CD14-positive monocyte (primary cell): ENCODE measurements at regions not wholly inside any gene's neighbourhood (a gene's known extent, or its start where the extent isn't known, plus 50 kb on each side); places are given as distances from the start of the nearest gene placed in this dataset.

ENCODE experiments used
- DNase-seq, 3 donors: peaks; one replicate each; pipeline ENCODE4 v3.0.0-alpha.2; 2011 to 2022
- H2AFZ ChIP-seq: 2 replicates; pipeline ENCODE4 v1.6.0; 2012; ENCODE audit warnings: mild to moderate bottlenecking, low read depth, low read length, inconsistent platforms; ENCODE audit not compliant: insufficient read depth, poor library complexity, severe bottlenecking
- H3K27ac ChIP-seq, 2 donors: 1 replicate in 1 of 2; 2 replicates in 1 of 2; pipeline ENCODE4 v1.5.1; 2012 to 2013; ENCODE audit warnings: low read length in 2 of 2, control low read depth in 1 of 2, inconsistent platforms in 1 of 2, low read depth in 1 of 2, mild to moderate bottlenecking in 1 of 2
- H3K27me3 ChIP-seq, 2 donors: one replicate each; pipeline versions ENCODE4 v1.6.0 to v1.6.1; 2011 to 2013; ENCODE audit warnings: low read length in 2 of 2; ENCODE audit not compliant: control insufficient read depth in 2 of 2, insufficient read depth in 2 of 2
- H3K36me3 ChIP-seq, 2 donors: replicated peaks in 1 of 2; 1 replicate in 1 of 2; 2 replicates in 1 of 2; pipeline versions ENCODE4 v1.5.1 to v1.6.1; 2012 to 2013; ENCODE audit warnings: low read length in 2 of 2, control low read depth in 1 of 2, inconsistent platforms in 1 of 2, mild to moderate bottlenecking in 1 of 2; ENCODE audit not compliant: insufficient read depth in 2 of 2, control insufficient read depth in 1 of 2
- H3K4me1 ChIP-seq, 2 donors: 1 replicate in 1 of 2; 2 replicates in 1 of 2; pipeline versions ENCODE4 v1.5.1 to v1.6.1; 2012 to 2013; ENCODE audit warnings: low read length in 2 of 2, control low read depth in 1 of 2, inconsistent platforms in 1 of 2, mild to moderate bottlenecking in 1 of 2, moderate library complexity in 1 of 2; ENCODE audit not compliant: insufficient read depth in 2 of 2, control insufficient read depth in 1 of 2
- H3K4me2 ChIP-seq: replicated peaks from 2 replicates; pipeline ENCODE3; 2012; ENCODE audit warnings: low read length, moderate library complexity, mild to moderate bottlenecking; ENCODE audit not compliant: poor library complexity, severe bottlenecking; ENCODE audit errors: extremely low read depth
- H3K4me3 ChIP-seq, 3 experiments: fragments of 200-600 bp in 1 of 3; sonication (generic) in 1 of 3; replicated peaks in 1 of 3; 1 replicate in 2 of 3; 2 replicates in 1 of 3; pipeline ENCODE4 v1.5.1; 2011 to 2013; ENCODE audit warnings: low read length in 3 of 3, mild to moderate bottlenecking in 3 of 3, control low read depth in 2 of 3, low read depth in 2 of 3, inconsistent platforms in 1 of 3, moderate library complexity in 1 of 3
- H3K79me2 ChIP-seq: 2 replicates; pipeline ENCODE4 v1.6.0; 2012; ENCODE audit warnings: mild to moderate bottlenecking, control low read depth, inconsistent platforms, low read length, moderate library complexity; ENCODE audit not compliant: insufficient read depth
- H3K9ac ChIP-seq: 2 replicates; pipeline ENCODE4 v1.6.0; 2017; ENCODE audit warnings: low read length, mild to moderate bottlenecking; ENCODE audit not compliant: insufficient read depth, poor library complexity, severe bottlenecking
- H3K9me3 ChIP-seq, 2 donors: replicated peaks in 1 of 2; 1 replicate in 1 of 2; 2 replicates in 1 of 2; pipeline versions ENCODE4 v1.5.1 to v1.6.1; 2012 to 2013; ENCODE audit warnings: low read length in 2 of 2, control low read depth in 1 of 2; ENCODE audit not compliant: control insufficient read depth in 1 of 2, insufficient read depth in 1 of 2
- H4K20me1 ChIP-seq: 2 replicates; pipeline ENCODE4 v1.6.0; 2012; ENCODE audit warnings: mild to moderate bottlenecking, low read length, control low read depth, moderate library complexity; ENCODE audit not compliant: insufficient read depth
- H3K27ac Mint-ChIP-seq, 7 donors: one replicate each; pipeline ENCODE4 v1.8.0; 2020; ENCODE audit warnings: mild to moderate bottlenecking in 7 of 7, mixed read lengths in 7 of 7, moderate library complexity in 6 of 7, inconsistent platforms in 2 of 7
- H3K27me3 Mint-ChIP-seq, 3 donors: one replicate each; pipeline ENCODE4 v1.8.0; 2021 to 2022; ENCODE audit warnings: low read depth in 3 of 3, mild to moderate bottlenecking in 3 of 3, mixed read lengths in 3 of 3, moderate library complexity in 3 of 3, inconsistent platforms in 1 of 3
- H3K36me3 Mint-ChIP-seq, 2 donors: one replicate each; pipeline ENCODE4 v1.8.0; 2020; ENCODE audit warnings: mixed read lengths in 2 of 2, inconsistent platforms in 1 of 2, mild to moderate bottlenecking in 1 of 2
- H3K4me1 Mint-ChIP-seq: one replicate; pipeline ENCODE4 v1.8.0; 2020; ENCODE audit warnings: mild to moderate bottlenecking, mixed read lengths
- H3K4me3 Mint-ChIP-seq, 2 donors: one replicate each; pipeline ENCODE4 v1.8.0; 2020; ENCODE audit warnings: mild to moderate bottlenecking in 2 of 2, mixed read lengths in 2 of 2, moderate library complexity in 1 of 2
- H3K9me3 Mint-ChIP-seq, 7 donors: one replicate each; pipeline ENCODE4 v1.8.0; 2020 to 2022; ENCODE audit warnings: mixed read lengths in 7 of 7, mild to moderate bottlenecking in 6 of 7, moderate library complexity in 6 of 7, inconsistent platforms in 2 of 7
- CTCF ChIP-seq: fragments of 200-600 bp; IDR thresholded peaks from one replicate; pipeline ENCODE4 v1.8.0; 2022; ENCODE audit warnings: antibody characterized with exemption, mild to moderate bottlenecking
- WGBS: methylation state at CpG from one replicate; pipeline ENCODE4 v1.1.5; 2013; ENCODE audit warnings: missing lambda C conversion rate; ENCODE audit not compliant: insufficient coverage; 5-methylcytosine and 5-hydroxymethylcytosine counted together
- intact Hi-C, 2 donors: fragments of 100-400 bp; cut with micrococcal nuclease; formaldehyde crosslinking; loops; one replicate each; pipeline versions ENCODE4 v1.15.0 to v1.15.1; 2023

- Mint-ChIP-seq H3K27ac (peak overlapping the region; percentile 90 to 96 (median 93)), H3K9me3 (peaks cover 0 to 5% (median 0%) of the 10 kb centered on the region in 7 donors), H3K4me3 (peak overlapping the region; percentile 93 to 95), H3K27me3 (no peaks in the 10 kb centered on the region), H3K36me3 (no peaks in the 10 kb centered on the region), H3K4me1 (peaks cover 32% of the 10 kb centered on the region)
- H2AFZ ChIP-seq = peak overlapping the region; percentile 94
- no peaks in the 10 kb centered on the region for H3K36me3 ChIP-seq
- TF ChIP-seq CTCF = no peak
- peak; percentile 59 to 83 (median 68) for DNase-seq
- peaks cover 21% of the 10 kb centered on the region for H3K79me2 ChIP-seq
- H3K4me3 ChIP-seq = peak overlapping the region; percentile 49 to 93 (median 70)
- no peaks in the 10 kb centered on the region for H3K27me3 ChIP-seq
- 0% methylated on average over 27 of the region's 32 CpGs for WGBS
- H3K27ac ChIP-seq = peak overlapping the region; percentile 84 to 89
- intact Hi-C loops = no loop called here
- no peaks in the 10 kb centered on the region for H4K20me1 ChIP-seq
- peak overlapping the region; percentile 98 for H3K4me2 ChIP-seq
- H3K4me1 ChIP-seq = peaks cover 30 to 48% of the 10 kb centered on the region in 2 donors
- H3K9me3 ChIP-seq = no peaks in the 10 kb centered on the region
- peak overlapping the region; percentile 77 for H3K9ac ChIP-seq
Measured at GRCh38 chr6:26251354-26252076, 113.5 kb upstream of the BTN3A2 start.

GRCh38 chr6:26252077-26252472 is 112.9 kb upstream of the BTN3A2 start:
- Histone ChIP-seq H3K9me3 (no peaks in the 10 kb centered on the region), H3K36me3 (no peaks in the 10 kb centered on the region), H3K4me3 (peak overlapping the region; percentile 49 to 93 (median 70)), H3K27ac (peak overlapping the region; percentile 84 to 89), H2AFZ (peak overlapping the region; percentile 94), H4K20me1 (no peaks in the 10 kb centered on the region), H3K79me2 (peaks cover 21% of the 10 kb centered on the region), H3K27me3 (no peaks in the 10 kb centered on the region), H3K4me1 (peaks cover 31 to 54% of the 10 kb centered on the region in 2 donors), H3K9ac (peak overlapping the region; percentile 77), H3K4me2 (peak overlapping the region; percentile 98)
- no peak for DNase-seq
- H3K27ac Mint-ChIP-seq = peak overlapping the region; percentile 90 to 96 (median 93)
- H3K36me3 Mint-ChIP-seq = no peaks in the 10 kb centered on the region
- H3K9me3 Mint-ChIP-seq = peaks cover 0 to 4% (median 0%) of the 10 kb centered on the region in 7 donors
- H3K27me3 Mint-ChIP-seq = no peaks in the 10 kb centered on the region
- 0% methylated on average over 2 of the region's 5 CpGs for WGBS
- TF ChIP-seq CTCF = no peak
- intact Hi-C loops = no loop called here
- H3K4me3 Mint-ChIP-seq = peak overlapping the region; percentile 93 to 95
- peaks cover 37% of the 10 kb centered on the region for H3K4me1 Mint-ChIP-seq
